ENCODE measurements at regions not wholly inside any gene's neighbourhood (a gene's known extent, or its start where the extent isn't known, plus 50 kb on each side); places are given as distances from the start of the nearest gene placed in this dataset.

GRCh38 chr15:46329876-46330275, 695.0 kb downstream of the SQOR start:
- no peaks in the 10 kb centered on the region for H3K4me1 Mint-ChIP-seq
- no peak overlapping the region for H3K27ac Mint-ChIP-seq (ENCODE audit: unreplicated experiment)
- H3K27me3 Mint-ChIP-seq (ENCODE audit: low read depth): no peaks in the 10 kb centered on the region
- no peak overlapping the region for H3K4me3 Mint-ChIP-seq
- no peak for DNase-seq (ENCODE audit: low read depth, low spot score)
- H3K9me3 Mint-ChIP-seq: peaks cover 2% of the 10 kb centered on the region
- no peaks in the 10 kb centered on the region for H3K36me3 Mint-ChIP-seq (ENCODE audit: low read depth)
- no peak for TF ChIP-seq CTCF (conservative IDR thresholded peaks at IDR 0.05)

- no peak overlapping the region for H3K27ac Mint-ChIP-seq (ENCODE audit: unreplicated experiment)
- H3K27me3 Mint-ChIP-seq (ENCODE audit: low read depth): no peaks in the 10 kb centered on the region
- no peak for TF ChIP-seq CTCF (conservative IDR thresholded peaks at IDR 0.05)
- no peaks in the 10 kb centered on the region for H3K36me3 Mint-ChIP-seq (ENCODE audit: low read depth)
- no peak for DNase-seq (ENCODE audit: low read depth, low spot score)
- no peak overlapping the region for H3K4me3 Mint-ChIP-seq
- peaks cover under 1% of the 10 kb centered on the region for H3K9me3 Mint-ChIP-seq
- H3K4me1 Mint-ChIP-seq: no peaks in the 10 kb centered on the region
Observed at GRCh38 chr15:46331546-46331945, 696.7 kb downstream of the SQOR start.

GRCh38 chr15:46343196-46343935, 708.5 kb downstream of the SQOR start:
- Mint-ChIP-seq H3K4me3 (peak overlapping the region; percentile 36), H3K9me3 (peaks cover 3% of the 10 kb centered on the region), H3K27ac (ENCODE audit: unreplicated experiment) (peak overlapping the region; percentile 94), H3K27me3 (ENCODE audit: low read depth) (no peaks in the 10 kb centered on the region), H3K36me3 (ENCODE audit: low read depth) (no peaks in the 10 kb centered on the region), H3K4me1 (peaks cover 28% of the 10 kb centered on the region)
- no peak for TF ChIP-seq CTCF (conservative IDR thresholded peaks at IDR 0.05)
- peak; percentile 24 for DNase-seq (ENCODE audit: low read depth, low spot score)

- Mint-ChIP-seq H3K27me3 (ENCODE audit: low read depth) (no peaks in the 10 kb centered on the region), H3K4me1 (peaks cover 28% of the 10 kb centered on the region), H3K36me3 (ENCODE audit: low read depth) (no peaks in the 10 kb centered on the region), H3K9me3 (no peaks in the 10 kb centered on the region), H3K27ac (ENCODE audit: unreplicated experiment) (peak overlapping the region; percentile 38), H3K4me3 (no peak overlapping the region)
- no peak for DNase-seq (ENCODE audit: low read depth, low spot score)
- TF ChIP-seq CTCF (conservative IDR thresholded peaks at IDR 0.05): no peak
Observed at GRCh38 chr15:46344115-46344724, 709.4 kb downstream of the SQOR start.

DNA sequence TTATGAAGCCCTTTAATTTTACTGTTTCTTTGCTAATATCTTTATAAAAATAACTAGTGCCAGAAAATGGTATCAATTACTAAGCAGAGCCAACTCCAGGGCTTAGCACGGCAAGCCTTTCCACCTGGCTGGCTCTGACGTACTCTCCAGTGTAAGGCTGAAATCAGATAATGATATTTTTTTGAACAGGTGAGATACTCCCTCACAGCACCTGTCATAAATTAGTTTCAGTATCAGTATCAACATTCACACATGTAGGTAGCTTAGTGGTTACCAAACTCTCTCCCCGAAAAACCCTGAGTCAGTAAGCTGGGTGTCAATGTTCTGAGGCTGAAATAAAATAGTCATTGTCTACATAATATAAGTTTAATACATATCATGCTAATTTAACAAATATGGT, 710.1 kb downstream of the SQOR start:
- TF ChIP-seq CTCF (conservative IDR thresholded peaks at IDR 0.05): no peak
- Mint-ChIP-seq H3K27me3 (ENCODE audit: low read depth) (no peaks in the 10 kb centered on the region), H3K36me3 (ENCODE audit: low read depth) (no peaks in the 10 kb centered on the region), H3K4me1 (peaks cover 28% of the 10 kb centered on the region), H3K27ac (ENCODE audit: unreplicated experiment) (no peak overlapping the region), H3K9me3 (no peaks in the 10 kb centered on the region), H3K4me3 (no peak overlapping the region)
- DNase-seq (ENCODE audit: low read depth, low spot score): no peak
